Mesothelial cell of epicardium (in vitro differentiated cells): ENCODE measurements at regions not wholly inside any gene's neighbourhood (a gene's known extent, or its start where the extent isn't known, plus 50 kb on each side); places are given as distances from the start of the nearest gene placed in this dataset.

Experiments used
- DNase-seq, 2 experiments: peaks; one replicate each; pipeline ENCODE4 v3.0.0; 2021; ENCODE audit warnings: low spot score in 2 of 2; ENCODE audit not compliant: unreplicated experiment in 2 of 2
- H3K27ac Mint-ChIP-seq: 2 replicates; pipeline ENCODE4 v1.8.0; 2021; ENCODE audit warnings: mixed read lengths
- H3K27me3 Mint-ChIP-seq: 2 replicates; pipeline ENCODE4 v1.8.0; 2021; ENCODE audit warnings: low read depth, mixed read lengths
- H3K36me3 Mint-ChIP-seq: 2 replicates; pipeline ENCODE4 v1.8.0; 2021; ENCODE audit warnings: mixed read lengths
- H3K4me1 Mint-ChIP-seq: 2 replicates; pipeline ENCODE4 v1.8.0; 2021; ENCODE audit warnings: mixed read lengths
- H3K4me3 Mint-ChIP-seq: 2 replicates; pipeline ENCODE4 v1.8.0; 2021; ENCODE audit warnings: mild to moderate bottlenecking, moderate library complexity, mixed read lengths
- H3K9me3 Mint-ChIP-seq: 2 replicates; pipeline ENCODE4 v1.8.0; 2021; ENCODE audit warnings: mixed read lengths
- CTCF ChIP-seq: fragments of 200-600 bp; sonication (generic); IDR thresholded peaks from one replicate; pipeline ENCODE4 v1.5.0; 2021; ENCODE audit warnings: antibody characterized with exemption; ENCODE audit not compliant: unreplicated experiment

- Mint-ChIP-seq H3K27ac (no peak overlapping the region), H3K9me3 (peaks cover 4% of the 10 kb centered on the region), H3K4me1 (peaks cover 16% of the 10 kb centered on the region), H3K27me3 (no peaks in the 10 kb centered on the region), H3K4me3 (no peak overlapping the region), H3K36me3 (no peaks in the 10 kb centered on the region)
- DNase-seq = no peak
- TF ChIP-seq CTCF = no peak
These were observed 98.7 kb upstream of the DDIT4L start for GRCh38 chr4:100288811-100289529.

GRCh38 chr4:100288161-100288560 lies 97.9 kb upstream of the DDIT4L start:
- Mint-ChIP-seq H3K27me3 (no peaks in the 10 kb centered on the region), H3K4me1 (peaks cover 16% of the 10 kb centered on the region), H3K27ac (no peak overlapping the region), H3K4me3 (no peak overlapping the region), H3K9me3 (peaks cover 4% of the 10 kb centered on the region), H3K36me3 (no peaks in the 10 kb centered on the region)
- DNase-seq = no peak
- no peak for TF ChIP-seq CTCF

- no peak overlapping the region for H3K4me3 Mint-ChIP-seq
- H3K9me3 Mint-ChIP-seq = peaks cover 4% of the 10 kb centered on the region
- no peak for TF ChIP-seq CTCF
- DNase-seq = no peak
- H3K27ac Mint-ChIP-seq = no peak overlapping the region
- H3K27me3 Mint-ChIP-seq = no peaks in the 10 kb centered on the region
- H3K36me3 Mint-ChIP-seq = no peaks in the 10 kb centered on the region
- peaks cover 16% of the 10 kb centered on the region for H3K4me1 Mint-ChIP-seq
These were observed 97.3 kb upstream of the DDIT4L start for GRCh38 chr4:100287534-100287933.

GRCh38 chr4:100286636-100287035 lies 96.4 kb upstream of the DDIT4L start:
- H3K4me1 Mint-ChIP-seq = peaks cover 16% of the 10 kb centered on the region
- H3K9me3 Mint-ChIP-seq = peaks cover 4% of the 10 kb centered on the region
- no peak for TF ChIP-seq CTCF
- no peaks in the 10 kb centered on the region for H3K36me3 Mint-ChIP-seq
- H3K27me3 Mint-ChIP-seq = no peaks in the 10 kb centered on the region
- no peak for DNase-seq
- no peak overlapping the region for H3K4me3 Mint-ChIP-seq
- H3K27ac Mint-ChIP-seq = no peak overlapping the region

GRCh38 chr4:100285121-100285520 lies 94.9 kb upstream of the DDIT4L start:
- peaks cover 4% of the 10 kb centered on the region for H3K9me3 Mint-ChIP-seq
- H3K4me1 Mint-ChIP-seq = peaks cover 10% of the 10 kb centered on the region
- DNase-seq = no peak
- TF ChIP-seq CTCF = no peak
- no peak overlapping the region for H3K4me3 Mint-ChIP-seq
- H3K36me3 Mint-ChIP-seq = no peaks in the 10 kb centered on the region
- H3K27ac Mint-ChIP-seq = no peak overlapping the region
- H3K27me3 Mint-ChIP-seq = no peaks in the 10 kb centered on the region
